Hepatocyte (in vitro differentiated cells): ENCODE measurements at regions not wholly inside any gene's neighbourhood (a gene's known extent, or its start where the extent isn't known, plus 50 kb on each side); places are given as distances from the start of the nearest gene placed in this dataset.
"Not testable (repeated sequence)": the region's sequence is repeated elsewhere in the genome, so short reads cannot be mapped to it uniquely, and the experiment has no call there.

Experiments used
- DNase-seq: peaks from one replicate; pipeline ENCODE4 v3.0.0-alpha.2; 2016; ENCODE audit warnings: low spot score
- H2AFZ ChIP-seq: fragments of 200-600 bp; sonication (generic); 2 replicates; pipeline ENCODE4 v1.6.0; 2016; ENCODE audit warnings: antibody characterized with exemption, mild to moderate bottlenecking
- H3K27ac ChIP-seq: fragments of 200-600 bp; sonication (generic); 2 replicates; pipeline ENCODE4 v1.5.1; 2016; ENCODE audit warnings: mild to moderate bottlenecking
- H3K27me3 ChIP-seq: fragments of 200-600 bp; sonication (generic); 2 replicates; pipeline ENCODE4 v1.6.1; 2016
- H3K36me3 ChIP-seq: fragments of 200-600 bp; sonication (generic); replicated peaks from 2 replicates; pipeline ENCODE4 v1.5.1; 2016; ENCODE audit warnings: low read depth; ENCODE audit not compliant: insufficient read depth
- H3K4me1 ChIP-seq: fragments of 200-600 bp; sonication (generic); 2 replicates; pipeline ENCODE4 v1.5.1; 2016; ENCODE audit warnings: mild to moderate bottlenecking, moderate library complexity; ENCODE audit not compliant: insufficient read depth
- H3K4me2 ChIP-seq: fragments of 200-600 bp; sonication (generic); 2 replicates; pipeline ENCODE4 v1.6.0; 2016
- H3K4me3 ChIP-seq: fragments of 200-600 bp; sonication (generic); 2 replicates; pipeline ENCODE4 v1.5.1; 2016; ENCODE audit warnings: mild to moderate bottlenecking
- H3K79me2 ChIP-seq: fragments of 200-600 bp; sonication (generic); 2 replicates; pipeline ENCODE4 v1.6.0; 2017; ENCODE audit warnings: mild to moderate bottlenecking
- H3K9me2 ChIP-seq: fragments of 200-600 bp; sonication (generic); replicated peaks from 2 replicates; pipeline ENCODE4 v1.6.0; 2017; ENCODE audit warnings: mild to moderate bottlenecking; ENCODE audit not compliant: insufficient read depth
- H3K9me3 ChIP-seq: fragments of 200-600 bp; sonication (generic); 2 replicates; pipeline ENCODE4 v1.5.1; 2016; ENCODE audit warnings: low read depth, mild to moderate bottlenecking
- H4K20me1 ChIP-seq: fragments of 200-600 bp; sonication (generic); 2 replicates; pipeline ENCODE4 v1.6.0; 2016; ENCODE audit warnings: mild to moderate bottlenecking; ENCODE audit not compliant: insufficient read depth, poor library complexity, severe bottlenecking
- EZH2 ChIP-seq: fragments of 200-600 bp; sonication (generic); IDR thresholded peaks from 2 replicates; pipeline ENCODE4 v1.6.1; 2016; ENCODE audit warnings: antibody characterized with exemption, mild to moderate bottlenecking, borderline replicate concordance
- EZH2phosphoT487 ChIP-seq: fragments of 200-600 bp; sonication (generic); IDR thresholded peaks from one replicate; pipeline ENCODE4 v1.6.1; 2018; ENCODE audit warnings: antibody characterized with exemption, mild to moderate bottlenecking, low read depth, moderate library complexity; ENCODE audit not compliant: unreplicated experiment, severe bottlenecking
- WGBS: methylation state at CpG from one replicate; pipeline ENCODE4 v1.1.6; 2016; ENCODE audit warnings: low lambda C conversion rate; ENCODE audit errors: missing lambda C conversion rate; 5-methylcytosine and 5-hydroxymethylcytosine counted together
- TF ChIP-seq, protein P1 (sequence below): fragments of 200-600 bp; sonication (generic); IDR thresholded peaks from 2 replicates; pipeline ENCODE4 v1.5.1; 2016; ENCODE audit warnings: antibody characterized with exemption, mild to moderate bottlenecking; ENCODE audit not compliant: poor library complexity

DNA sequence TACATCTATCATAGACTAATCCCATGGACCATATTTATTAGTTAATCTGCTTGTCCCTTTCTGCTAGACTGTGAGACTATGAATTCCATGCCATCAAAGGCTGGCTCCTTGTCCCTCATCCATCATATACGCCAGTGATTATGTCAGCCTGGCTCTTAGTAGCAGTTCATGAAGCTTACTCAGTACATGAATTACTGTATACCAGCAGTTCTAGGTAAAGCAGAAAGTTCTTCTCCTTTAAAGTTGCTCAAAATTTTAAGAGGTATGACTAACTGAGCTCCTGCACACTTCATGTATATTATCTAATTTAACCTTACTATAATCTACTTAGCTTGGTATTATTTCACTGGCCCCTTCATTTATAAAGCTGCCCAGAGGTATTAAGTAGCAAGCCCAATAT lies 190.9 kb upstream of the TBL1XR1 start:
- Histone ChIP-seq H3K9me3 (no peaks in the 10 kb centered on the region), H3K9me2 (no peaks in the 10 kb centered on the region), H3K4me3 (no peak overlapping the region), H3K4me1 (no peaks in the 10 kb centered on the region), H3K27ac (no peak overlapping the region), H3K27me3 (no peaks in the 10 kb centered on the region), H2AFZ (no peak overlapping the region), H3K4me2 (no peak overlapping the region), H4K20me1 (no peaks in the 10 kb centered on the region), H3K79me2 (no peaks in the 10 kb centered on the region), H3K36me3 (no peaks in the 10 kb centered on the region)
- WGBS: 78% methylated on average over 1 of the region's 1 CpG
- TF ChIP-seq, protein P1, sequence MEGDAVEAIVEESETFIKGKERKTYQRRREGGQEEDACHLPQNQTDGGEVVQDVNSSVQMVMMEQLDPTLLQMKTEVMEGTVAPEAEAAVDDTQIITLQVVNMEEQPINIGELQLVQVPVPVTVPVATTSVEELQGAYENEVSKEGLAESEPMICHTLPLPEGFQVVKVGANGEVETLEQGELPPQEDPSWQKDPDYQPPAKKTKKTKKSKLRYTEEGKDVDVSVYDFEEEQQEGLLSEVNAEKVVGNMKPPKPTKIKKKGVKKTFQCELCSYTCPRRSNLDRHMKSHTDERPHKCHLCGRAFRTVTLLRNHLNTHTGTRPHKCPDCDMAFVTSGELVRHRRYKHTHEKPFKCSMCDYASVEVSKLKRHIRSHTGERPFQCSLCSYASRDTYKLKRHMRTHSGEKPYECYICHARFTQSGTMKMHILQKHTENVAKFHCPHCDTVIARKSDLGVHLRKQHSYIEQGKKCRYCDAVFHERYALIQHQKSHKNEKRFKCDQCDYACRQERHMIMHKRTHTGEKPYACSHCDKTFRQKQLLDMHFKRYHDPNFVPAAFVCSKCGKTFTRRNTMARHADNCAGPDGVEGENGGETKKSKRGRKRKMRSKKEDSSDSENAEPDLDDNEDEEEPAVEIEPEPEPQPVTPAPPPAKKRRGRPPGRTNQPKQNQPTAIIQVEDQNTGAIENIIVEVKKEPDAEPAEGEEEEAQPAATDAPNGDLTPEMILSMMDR: no peak
- no peak for TF ChIP-seq EZH2
- TF ChIP-seq EZH2phosphoT487: no peak
- DNase-seq: no peak

DNA sequence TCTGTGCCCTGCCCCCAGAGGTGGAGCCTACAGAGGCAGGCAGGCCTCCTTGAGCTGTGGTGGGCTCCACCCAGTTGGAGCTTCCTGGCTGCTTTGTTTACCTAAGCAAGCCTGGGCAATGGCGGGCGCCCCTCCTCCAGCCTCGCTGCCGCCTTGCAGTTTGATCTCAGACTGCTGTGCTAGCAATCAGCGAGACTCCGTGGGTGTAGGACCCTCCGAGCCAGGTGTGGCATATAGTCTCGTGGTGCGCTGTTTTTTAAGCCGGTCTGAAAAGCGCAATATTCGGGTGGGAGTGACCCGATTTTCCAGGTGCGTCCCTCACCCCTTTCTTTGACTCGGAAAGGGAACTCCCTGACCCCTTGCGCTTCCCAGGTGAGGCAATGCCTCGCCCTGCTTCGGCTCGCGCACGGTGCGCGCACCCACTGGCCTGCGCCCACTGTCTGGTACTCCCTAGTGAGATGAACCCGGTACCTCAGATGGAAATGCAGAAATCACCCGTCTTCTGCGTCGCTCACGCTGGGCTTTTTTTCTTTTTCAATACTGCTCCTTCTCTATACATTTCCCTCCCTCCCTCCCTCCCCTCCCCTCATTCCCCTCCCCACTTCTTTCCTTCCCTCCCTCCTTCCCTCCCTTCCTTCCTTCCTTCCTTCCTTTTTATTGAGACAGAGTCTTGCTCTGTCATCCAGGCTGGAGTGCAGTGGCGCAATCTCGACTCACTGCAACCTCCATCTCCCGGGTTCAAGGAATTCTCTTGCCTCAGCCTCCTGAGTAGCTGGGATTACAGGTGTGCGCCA lies 197.1 kb upstream of the TBL1XR1 start:
- not testable (repeated sequence) for H3K4me1 ChIP-seq, H3K79me2 ChIP-seq, H2AFZ ChIP-seq, H3K4me3 ChIP-seq, H4K20me1 ChIP-seq, H3K36me3 ChIP-seq, H3K9me2 ChIP-seq, H3K9me3 ChIP-seq, H3K27ac ChIP-seq, DNase-seq, H3K27me3 ChIP-seq
- WGBS: 56% methylated on average over 13 of the region's 33 CpGs
- peak overlapping the region; percentile 53 for H3K4me2 ChIP-seq

DNA sequence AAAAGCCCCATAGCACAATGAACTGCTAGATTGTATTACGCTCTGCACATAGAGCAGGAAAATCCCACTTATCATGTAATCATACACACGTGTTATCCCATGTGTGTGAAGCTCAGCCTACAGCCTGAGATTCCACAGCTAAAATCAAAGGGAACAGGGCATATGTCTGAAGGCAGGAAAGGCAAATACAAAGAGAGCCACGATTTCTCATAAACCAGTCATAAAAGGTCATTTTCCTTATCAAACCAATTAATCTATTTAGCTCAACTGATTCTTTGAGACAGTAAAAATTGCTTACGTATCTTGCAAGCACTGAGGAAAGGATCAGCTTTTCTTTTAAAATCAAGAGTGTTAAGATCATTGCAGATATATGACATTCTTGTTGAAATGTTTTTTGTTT lies 199.5 kb upstream of the TBL1XR1 start:
- no peaks in the 10 kb centered on the region for H3K9me2 ChIP-seq
- H3K79me2 ChIP-seq: no peaks in the 10 kb centered on the region
- no peaks in the 10 kb centered on the region for H4K20me1 ChIP-seq
- H3K27ac ChIP-seq: peak overlapping the region; percentile 33
- no peak for DNase-seq
- TF ChIP-seq EZH2 (no peak), EZH2phosphoT487 (no peak)
- TF ChIP-seq, protein P1: no peak
- H3K4me2 ChIP-seq: no peak overlapping the region
- no peaks in the 10 kb centered on the region for H3K9me3 ChIP-seq
- no peak overlapping the region for H2AFZ ChIP-seq
- H3K36me3 ChIP-seq: no peaks in the 10 kb centered on the region
- H3K27me3 ChIP-seq: no peaks in the 10 kb centered on the region
- no peak overlapping the region for H3K4me3 ChIP-seq
- H3K4me1 ChIP-seq: no peaks in the 10 kb centered on the region
- WGBS: 36% methylated on average over 4 of the region's 4 CpGs

DNA sequence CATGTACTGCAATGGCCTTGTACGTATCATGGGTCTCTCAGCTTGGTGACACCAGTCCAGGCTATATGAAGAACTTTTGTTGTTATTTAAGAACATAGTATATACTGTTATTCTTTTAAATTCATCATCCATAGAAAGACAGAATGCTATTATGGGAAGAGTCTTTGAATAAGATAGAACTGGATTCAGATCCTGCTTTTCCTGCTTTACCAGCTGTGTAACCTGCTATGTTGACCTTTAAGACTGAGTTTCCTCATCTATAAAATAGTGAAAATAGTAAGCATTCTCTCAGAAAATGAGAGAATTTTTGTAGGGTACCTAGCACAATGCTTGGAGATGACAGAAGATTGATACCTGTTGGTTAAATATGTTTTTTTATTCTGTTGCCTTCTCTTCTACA lies 204.1 kb upstream of the TBL1XR1 start:
- H3K27me3 ChIP-seq: no peaks in the 10 kb centered on the region
- no peaks in the 10 kb centered on the region for H3K9me2 ChIP-seq
- no peaks in the 10 kb centered on the region for H3K9me3 ChIP-seq
- H3K4me3 ChIP-seq: no peak overlapping the region
- H3K4me2 ChIP-seq: no peak overlapping the region
- no peak for DNase-seq
- H3K36me3 ChIP-seq: no peaks in the 10 kb centered on the region
- TF ChIP-seq EZH2: no peak
- TF ChIP-seq, protein P1: no peak
- TF ChIP-seq EZH2phosphoT487: no peak
- no peaks in the 10 kb centered on the region for H3K79me2 ChIP-seq
- no peak overlapping the region for H2AFZ ChIP-seq
- 96% methylated on average over 1 of the region's 1 CpG for WGBS
- no peaks in the 10 kb centered on the region for H3K4me1 ChIP-seq
- no peak overlapping the region for H3K27ac ChIP-seq
- H4K20me1 ChIP-seq: no peaks in the 10 kb centered on the region
